ENCODE measurements at regions not wholly inside any gene's neighbourhood (a gene's known extent, or its start where the extent isn't known, plus 50 kb on each side); places are given as distances from the start of the nearest gene placed in this dataset.

GRCh38 chr4:57446266-57446665 is 336.1 kb upstream of the IGFBP7 start:
- Histone ChIP-seq H3K27ac (ENCODE audit: low read length) (no peak overlapping the region), H3K9me3 (ENCODE audit: control insufficient read depth, insufficient read depth, low read depth, low read length) (no peaks in the 10 kb centered on the region), H3K36me3 (ENCODE audit: control insufficient read depth, insufficient read depth, low read length) (no peaks in the 10 kb centered on the region), H3K27me3 (ENCODE audit: control insufficient read depth, insufficient read depth, low read length) (no peaks in the 10 kb centered on the region), H3K4me3 (ENCODE audit: low read depth in 2 of 2, low read length in 2 of 2) (no peak overlapping the region), H3K4me1 (ENCODE audit: control insufficient read depth, insufficient read depth, low read length) (no peaks in the 10 kb centered on the region)
- in situ Hi-C loops (cut with HindIII; ENCODE audit: low pct_unique_long_range_greater_than_20kb, low sequenced_read_pairs) = no loop called here
- TF ChIP-seq TCF7L2 (IDR thresholded peaks at IDR 0.05; ENCODE audit: low read depth, low read length) = no peak
- no peak for TF ChIP-seq SIN3A (IDR thresholded peaks at IDR 0.05; ENCODE audit: borderline replicate concordance, insufficient read depth, low read depth, low read length)
- no peak for TF ChIP-seq REST (IDR thresholded peaks at IDR 0.05; ENCODE audit: insufficient read depth in 1 of 2, low read depth in 2 of 2, low read length in 1 of 2)
- no peak for TF ChIP-seq CTCF (IDR thresholded peaks at IDR 0.05)
- no peak for TF ChIP-seq POLR2AphosphoS5 (IDR thresholded peaks at IDR 0.05; ENCODE audit: low read depth, low read length)
- ChIA-PET CTCF (no interaction called here), POLR2A (no interaction called here)
- DNase-seq (ENCODE audit: low read depth, low spot score) = no peak
- intact Hi-C loops (cut with micrococcal nuclease; ENCODE audit: unreplicated experiment) = no loop called here
- no peak for ATAC-seq
- BruUV-seq (replicated peaks) = no TSS peak

GRCh38 chr4:57445686-57446085 is 335.5 kb upstream of the IGFBP7 start:
- Histone ChIP-seq H3K27ac (ENCODE audit: low read length) (no peak overlapping the region), H3K4me1 (ENCODE audit: control insufficient read depth, insufficient read depth, low read length) (no peaks in the 10 kb centered on the region), H3K27me3 (ENCODE audit: control insufficient read depth, insufficient read depth, low read length) (no peaks in the 10 kb centered on the region), H3K4me3 (ENCODE audit: low read depth in 2 of 2, low read length in 2 of 2) (no peak overlapping the region), H3K36me3 (ENCODE audit: control insufficient read depth, insufficient read depth, low read length) (no peaks in the 10 kb centered on the region), H3K9me3 (ENCODE audit: control insufficient read depth, insufficient read depth, low read depth, low read length) (no peaks in the 10 kb centered on the region)
- DNase-seq (ENCODE audit: low read depth, low spot score) (no peak), ATAC-seq (no peak)
- ChIA-PET POLR2A (no interaction called here), CTCF (no interaction called here)
- in situ Hi-C loops (cut with HindIII; ENCODE audit: low pct_unique_long_range_greater_than_20kb, low sequenced_read_pairs) = no loop called here
- no peak for TF ChIP-seq TCF7L2 (IDR thresholded peaks at IDR 0.05; ENCODE audit: low read depth, low read length)
- TF ChIP-seq REST (IDR thresholded peaks at IDR 0.05; ENCODE audit: insufficient read depth in 1 of 2, low read depth in 2 of 2, low read length in 1 of 2) = no peak
- no peak for TF ChIP-seq CTCF (IDR thresholded peaks at IDR 0.05)
- no peak for TF ChIP-seq POLR2AphosphoS5 (IDR thresholded peaks at IDR 0.05; ENCODE audit: low read depth, low read length)
- TF ChIP-seq SIN3A (IDR thresholded peaks at IDR 0.05; ENCODE audit: borderline replicate concordance, insufficient read depth, low read depth, low read length) = no peak
- intact Hi-C loops (cut with micrococcal nuclease; ENCODE audit: unreplicated experiment) = no loop called here
- no TSS peak for BruUV-seq (replicated peaks)
